NCI-H2171 (cell line): ENCODE measurements at regions not wholly inside any gene's neighbourhood (a gene's known extent, or its start where the extent isn't known, plus 50 kb on each side); places are given as distances from the start of the nearest gene placed in this dataset.
"Not testable (repeated sequence)": the region's sequence is repeated elsewhere in the genome, so short reads cannot be mapped to it uniquely, and the experiment has no call there.

Source experiments
- DNase-seq: peaks from one replicate; lab custom pipeline; 2025; lab: John Stamatoyannopoulos, UW

DNA sequence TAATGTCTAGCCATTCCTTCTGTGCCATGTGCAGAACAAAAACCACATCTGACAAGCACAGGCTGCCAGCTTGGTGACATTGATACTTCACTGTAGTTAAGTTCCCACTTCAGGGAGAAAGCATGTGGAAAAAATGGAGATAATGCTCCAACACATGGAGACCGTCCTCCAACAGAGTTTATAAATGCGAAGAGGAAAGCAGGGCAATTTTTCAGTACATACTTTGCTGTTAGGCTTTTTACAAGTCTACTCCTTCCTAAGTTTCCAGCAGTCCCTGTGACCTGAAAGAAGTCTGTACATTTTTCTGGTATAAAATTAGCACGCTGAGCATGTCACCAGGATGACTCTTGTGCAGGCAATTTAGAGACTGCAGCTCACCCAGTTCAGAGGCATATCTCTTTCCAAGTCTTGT lies 766.9 kb upstream of the IGFBP7 start:
- no peak for DNase-seq

DNA sequence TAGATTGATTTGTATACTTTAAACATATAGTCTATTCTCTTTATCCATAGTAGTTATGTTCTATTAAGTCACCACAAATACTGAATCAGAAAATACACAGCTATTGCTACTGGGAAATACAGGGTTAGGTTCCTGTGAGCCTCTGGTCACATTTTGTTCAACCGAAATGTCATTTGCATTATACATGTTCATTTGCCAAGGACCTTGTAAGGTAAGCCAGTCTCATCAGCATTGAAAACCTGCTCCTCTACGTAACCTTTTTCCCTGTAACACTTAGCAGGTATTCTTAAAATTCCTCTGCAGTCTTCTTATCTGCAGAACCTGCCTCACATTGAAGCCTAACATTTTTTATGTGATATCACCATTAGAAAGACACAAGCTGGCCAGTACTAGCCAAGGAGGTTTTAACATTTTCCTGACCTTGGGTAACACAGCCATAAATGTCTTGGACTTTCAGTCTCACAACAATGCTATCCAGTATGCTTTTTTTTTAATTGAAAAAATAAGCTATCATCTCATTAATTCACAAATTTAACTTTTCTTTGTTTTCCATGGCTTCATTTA lies 765.7 kb upstream of the IGFBP7 start:
- DNase-seq = no peak

DNA sequence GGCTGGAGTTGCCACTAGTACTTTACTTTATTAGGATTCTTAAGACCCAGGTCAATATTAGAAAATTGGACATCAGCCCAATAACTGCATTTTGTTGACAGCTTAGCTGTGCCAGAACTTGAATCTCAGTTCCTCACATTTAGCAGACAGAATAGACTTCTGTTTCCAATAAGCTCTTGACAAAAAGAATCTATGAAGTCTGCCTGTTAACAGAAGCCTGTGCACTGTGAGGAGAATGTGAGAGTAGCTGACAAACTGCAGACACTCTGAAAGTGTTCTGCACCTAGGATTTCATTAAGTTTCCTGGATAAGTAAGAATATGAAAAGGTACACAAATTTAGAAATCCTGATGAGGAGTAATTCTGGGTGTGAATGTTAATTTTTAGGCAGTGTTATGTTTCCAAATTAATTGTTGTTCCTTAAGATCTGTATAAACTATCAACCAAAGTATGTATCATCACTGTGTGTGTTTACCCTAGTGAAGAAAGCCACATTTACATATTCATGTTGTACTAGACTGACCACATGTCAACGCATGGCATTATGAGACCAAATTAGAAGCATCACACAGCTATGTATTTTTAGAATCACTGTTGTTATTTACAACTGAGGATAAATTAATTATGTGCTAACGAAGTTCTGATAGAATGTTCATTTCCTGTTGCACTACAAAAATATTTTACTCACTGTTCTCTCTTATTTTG lies 756.4 kb upstream of the IGFBP7 start:
- no peak for DNase-seq

GRCh38 chr4:57865264-57865663 lies 755.1 kb upstream of the IGFBP7 start:
- DNase-seq = no peak

GRCh38 chr4:57854748-57855147 lies 744.6 kb upstream of the IGFBP7 start:
- DNase-seq = no peak

DNA sequence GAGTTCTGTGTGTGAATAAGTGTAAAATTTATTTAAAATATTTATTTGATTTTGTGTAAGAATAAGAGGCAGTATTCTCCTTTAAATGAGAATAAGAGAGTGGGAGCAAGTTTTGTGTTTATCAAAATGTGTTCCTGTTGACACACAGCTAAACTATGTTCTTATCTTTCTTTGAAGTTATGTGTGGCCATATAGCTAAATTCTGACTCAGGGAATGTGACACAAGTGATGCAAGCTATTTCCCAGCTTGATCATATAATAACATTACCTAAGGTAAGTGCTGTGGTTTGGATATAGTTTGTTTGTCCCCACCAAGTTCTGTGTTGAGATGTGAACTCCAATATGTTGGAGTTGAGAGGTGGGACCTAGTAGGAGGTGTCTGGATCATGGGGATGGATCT lies 740.0 kb upstream of the IGFBP7 start:
- no peak for DNase-seq

DNA sequence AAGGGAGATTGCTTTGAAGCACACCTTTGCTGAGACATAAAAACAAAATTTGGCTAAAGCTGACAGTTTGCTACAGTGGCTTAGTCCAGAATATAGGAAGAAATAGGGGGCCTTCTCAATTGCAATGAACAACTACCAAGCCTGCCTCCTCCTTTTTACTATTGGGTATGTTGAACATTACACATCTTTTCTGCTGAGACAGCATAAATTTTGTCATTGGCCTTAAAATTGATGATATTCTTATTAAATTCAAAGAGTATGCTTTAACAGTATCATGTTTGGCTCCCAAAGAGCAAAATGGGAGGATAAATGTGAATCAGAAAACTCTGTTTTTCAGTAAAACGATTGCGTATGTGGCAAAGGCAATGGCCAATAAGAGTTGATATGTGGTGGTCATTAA lies 721.9 kb upstream of the IGFBP7 start:
- no peak for DNase-seq

DNA sequence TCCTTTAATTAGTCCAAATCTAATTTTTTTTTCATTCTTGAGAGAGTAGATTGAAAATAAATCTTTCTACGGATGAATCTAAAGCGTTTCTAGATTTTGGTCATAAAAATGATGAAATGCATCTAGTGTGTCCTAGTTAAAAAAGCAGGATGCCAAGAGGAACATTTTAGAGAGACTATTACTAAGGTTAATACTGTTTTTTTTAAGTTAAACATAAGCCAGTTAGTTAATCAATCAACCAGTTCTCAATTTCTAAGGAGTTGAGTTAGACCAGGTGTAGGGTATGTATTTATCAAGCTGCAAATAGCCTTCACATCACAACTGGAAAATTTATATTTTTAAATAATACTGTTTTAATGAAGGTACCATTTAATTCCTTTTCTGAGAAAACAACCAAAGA lies 679.5 kb upstream of the IGFBP7 start:
- no peak for DNase-seq

GRCh38 chr4:57777876-57778275 lies 667.7 kb upstream of the IGFBP7 start:
- DNase-seq = no peak

- DNase-seq = no peak
Measured at GRCh38 chr4:57774681-57775080, 664.5 kb upstream of the IGFBP7 start.

DNA sequence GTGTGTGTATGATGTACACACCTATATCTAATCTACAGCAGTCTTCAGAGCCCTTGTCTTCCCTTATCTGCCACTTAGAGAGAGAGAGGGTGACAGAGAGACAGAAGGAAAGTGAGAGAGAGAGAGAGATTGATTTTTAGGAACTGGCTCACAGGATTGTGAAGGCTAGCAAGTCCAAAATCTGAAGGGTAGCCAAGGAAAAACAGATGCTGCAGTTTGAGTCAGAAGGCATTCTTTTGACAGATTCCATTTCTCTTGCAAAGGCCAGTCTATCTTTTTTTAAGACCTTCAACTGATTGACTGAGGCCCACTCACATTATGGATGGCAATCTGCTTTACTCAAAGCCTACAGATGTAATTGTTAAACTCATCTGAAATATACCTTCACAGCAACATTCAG lies 664.0 kb upstream of the IGFBP7 start:
- no peak for DNase-seq

DNA sequence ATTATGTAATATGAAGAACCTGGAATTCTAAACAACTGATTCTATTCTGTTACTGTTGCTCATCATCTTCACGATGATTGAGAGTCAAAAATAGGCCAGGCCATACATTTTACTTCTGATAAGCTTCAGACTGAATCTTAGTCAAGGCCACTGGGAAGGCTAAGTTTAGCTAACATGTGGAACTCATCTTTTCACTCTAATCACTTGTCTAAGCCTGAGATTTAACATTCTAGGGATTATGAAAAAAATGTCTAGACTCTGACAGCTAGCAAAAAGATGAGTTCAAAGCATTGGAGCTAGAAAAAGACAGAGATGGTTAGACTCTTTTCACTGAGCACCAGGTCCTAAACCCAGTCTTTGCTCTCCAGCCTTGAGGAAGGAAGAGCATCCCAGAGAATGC lies 656.2 kb upstream of the IGFBP7 start:
- no peak for DNase-seq

- DNase-seq = no peak
Measured at GRCh38 chr4:57764856-57765255, 654.7 kb upstream of the IGFBP7 start.

DNA sequence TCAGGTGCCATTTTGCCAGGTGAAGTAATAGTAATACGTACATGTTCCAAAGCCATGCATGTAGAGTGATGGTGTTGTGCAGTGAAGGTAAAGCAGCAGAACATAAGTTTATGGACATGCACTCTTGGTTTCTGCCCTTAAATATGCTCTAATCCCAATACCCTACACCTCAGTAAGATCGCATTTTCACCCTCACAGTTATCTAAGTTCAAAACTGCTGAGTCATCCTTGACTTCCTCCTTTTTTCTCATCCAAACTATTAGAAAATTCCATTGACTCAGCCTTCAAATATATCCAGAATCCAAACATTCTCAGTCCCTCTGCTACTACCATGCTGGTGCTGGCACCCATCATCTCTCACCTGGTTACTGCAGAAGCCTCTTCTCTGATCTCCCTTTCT lies 652.9 kb upstream of the IGFBP7 start:
- no peak for DNase-seq

DNA sequence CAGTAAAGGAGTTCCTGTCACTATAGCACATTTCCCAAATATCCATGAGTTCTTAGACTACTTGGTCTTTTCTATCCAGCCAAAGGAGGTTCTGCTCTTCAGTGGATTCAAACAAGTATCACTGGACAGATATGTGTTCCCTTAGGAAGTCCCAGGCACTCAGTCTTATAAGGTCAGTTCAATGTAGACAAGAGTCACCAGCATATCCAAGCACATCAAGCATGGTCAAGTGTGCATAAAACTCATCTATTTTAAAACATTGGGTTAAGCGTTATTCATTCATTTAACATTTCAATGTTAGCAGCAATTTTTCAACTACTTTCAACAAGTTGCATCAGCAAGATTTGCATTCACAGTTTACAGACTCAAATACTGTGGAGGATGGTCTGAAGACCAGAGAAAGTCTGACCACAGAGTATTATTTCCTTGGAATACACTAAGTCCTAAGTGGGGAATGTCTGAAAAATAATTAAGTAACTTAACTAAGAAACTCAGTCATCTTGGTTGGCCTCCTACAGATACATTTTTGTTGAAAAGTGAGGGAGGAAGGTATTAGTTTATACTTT lies 630.5 kb upstream of the IGFBP7 start:
- DNase-seq = no peak

DNA sequence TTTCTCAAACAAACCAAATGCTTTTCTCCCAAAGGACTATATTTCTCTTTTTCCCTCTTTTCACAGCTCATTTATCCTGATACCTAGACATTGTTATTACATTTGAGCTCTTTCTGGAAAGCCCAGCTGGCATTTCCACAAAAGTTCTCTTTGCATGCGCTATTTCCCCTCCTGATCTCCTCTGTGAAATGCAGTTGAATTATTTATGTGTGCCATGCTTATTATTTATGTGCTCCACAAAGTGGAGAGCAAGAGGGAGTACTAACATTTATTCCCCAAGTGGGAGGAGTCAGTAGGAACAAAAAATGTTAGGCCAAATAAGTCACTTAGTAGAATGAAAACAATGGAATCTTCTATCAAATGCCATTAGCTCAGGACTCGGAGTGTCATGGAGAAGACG lies 626.6 kb upstream of the IGFBP7 start:
- no peak for DNase-seq

GRCh38 chr4:57734104-57734670 lies 624.0 kb upstream of the IGFBP7 start:
- DNase-seq = no peak

DNA sequence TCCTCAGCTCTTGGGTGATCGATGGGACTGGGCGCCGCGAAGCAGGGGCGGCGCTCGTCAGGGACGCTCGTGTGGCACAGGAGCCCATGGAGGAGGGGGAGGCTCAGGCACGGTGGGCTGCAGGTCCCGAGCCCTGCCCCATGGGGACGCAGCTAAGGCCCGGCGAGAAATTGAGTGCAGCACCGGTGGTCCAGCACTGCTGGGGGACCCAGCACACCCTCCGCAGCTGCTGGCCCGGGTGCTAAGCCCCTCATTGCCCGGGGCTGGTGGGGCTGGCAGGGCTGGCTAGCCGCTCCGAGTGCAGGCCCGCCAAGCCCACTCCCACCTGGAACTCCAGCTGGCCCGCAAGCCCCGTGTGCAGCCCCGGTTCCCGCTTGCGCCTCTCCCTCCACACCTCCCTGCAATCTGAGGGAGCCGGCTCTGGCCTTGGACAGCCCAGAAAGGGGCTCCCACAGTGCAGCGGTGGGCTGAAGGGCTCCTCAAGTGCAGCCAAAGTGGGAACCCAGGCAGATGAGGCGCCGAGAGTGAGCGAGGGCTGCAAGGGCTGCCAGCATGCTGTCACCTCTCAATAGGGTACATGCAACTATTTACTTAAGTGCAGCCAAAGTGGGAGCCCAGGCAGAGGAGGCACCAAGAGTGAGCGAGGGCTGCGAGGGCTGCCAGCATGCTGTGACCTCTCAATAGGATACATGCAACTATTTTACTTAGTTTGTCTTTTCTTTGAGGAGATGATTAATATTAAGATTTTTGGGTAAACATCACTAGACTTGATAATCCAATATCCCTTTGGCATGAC lies 619.8 kb upstream of the IGFBP7 start:
- DNase-seq = not testable (repeated sequence)

DNA sequence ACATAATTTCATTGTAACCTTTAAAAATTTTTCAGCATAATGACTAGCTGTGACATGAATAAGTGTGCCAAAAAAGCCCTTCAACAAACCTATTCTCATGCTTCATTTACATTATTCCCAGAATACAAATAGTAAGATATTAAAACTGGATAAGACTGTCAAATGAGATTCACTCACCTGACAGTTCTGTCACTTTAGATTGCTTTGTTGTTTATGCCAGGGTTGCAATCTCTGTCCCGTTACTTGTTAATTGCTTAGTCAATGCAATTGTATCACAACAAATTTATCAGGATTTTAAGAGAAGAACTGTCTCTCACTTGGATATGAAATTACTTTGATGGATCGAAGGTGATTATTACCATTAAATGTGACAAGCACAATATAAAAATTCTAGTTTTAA lies 616.0 kb upstream of the IGFBP7 start:
- no peak for DNase-seq

DNA sequence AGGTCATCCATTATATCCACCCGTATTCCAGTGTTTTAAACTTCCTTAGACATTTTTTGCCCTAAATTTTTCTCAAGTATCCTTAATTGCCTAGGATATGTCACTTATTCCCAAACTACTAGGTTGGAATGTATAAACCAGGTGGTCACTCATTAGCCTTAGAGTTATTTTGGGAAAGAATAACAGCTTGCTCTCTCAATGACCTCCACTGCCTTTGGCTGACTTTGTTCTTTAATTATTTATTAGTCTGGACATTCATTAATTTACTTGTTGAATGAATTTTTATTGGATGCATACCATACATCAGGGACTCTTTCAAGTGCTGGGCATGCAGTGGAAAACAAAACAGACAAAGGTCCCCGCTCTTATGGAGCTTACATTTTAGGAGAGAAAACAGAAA lies 609.3 kb upstream of the IGFBP7 start:
- DNase-seq = no peak

DNA sequence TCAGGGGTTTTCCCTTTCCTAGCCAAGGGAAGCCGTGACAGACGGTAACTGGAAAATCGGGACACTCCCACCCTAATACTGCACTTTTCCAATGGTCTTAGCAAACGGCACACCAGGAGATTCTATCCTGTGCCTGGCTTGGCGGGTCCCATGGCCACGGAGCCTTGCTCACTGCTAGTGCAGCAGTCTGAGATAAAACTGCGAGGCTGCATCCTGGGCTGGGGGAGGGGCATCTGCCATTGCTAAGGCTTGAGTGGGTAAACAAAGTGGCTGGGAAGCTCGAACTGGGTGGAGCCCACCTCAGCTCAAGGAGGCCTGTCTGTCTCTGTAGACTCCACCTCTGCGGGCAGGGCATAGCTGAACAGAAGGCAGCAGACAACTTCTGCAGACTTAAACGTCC lies 604.1 kb upstream of the IGFBP7 start:
- DNase-seq = not testable (repeated sequence)

DNA sequence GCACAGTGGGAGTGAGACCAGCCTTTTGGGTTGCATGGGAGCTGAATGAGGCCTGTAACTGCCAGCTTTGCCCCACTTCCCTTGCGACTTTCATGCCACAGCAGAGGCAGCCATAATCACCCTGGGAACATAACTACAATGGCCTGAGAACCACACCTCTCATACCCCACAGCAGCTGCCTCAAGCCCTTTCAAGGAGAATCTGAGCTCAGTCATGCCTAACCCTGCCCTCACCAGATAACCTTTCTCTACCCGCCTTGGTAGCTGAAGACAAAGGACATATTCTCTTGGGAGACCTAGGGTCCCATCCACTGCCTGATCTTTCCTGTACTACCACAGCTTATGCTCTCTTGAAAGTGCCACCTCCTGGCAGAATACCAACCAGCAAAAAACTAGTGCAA lies 599.9 kb upstream of the IGFBP7 start:
- DNase-seq = no peak

DNA sequence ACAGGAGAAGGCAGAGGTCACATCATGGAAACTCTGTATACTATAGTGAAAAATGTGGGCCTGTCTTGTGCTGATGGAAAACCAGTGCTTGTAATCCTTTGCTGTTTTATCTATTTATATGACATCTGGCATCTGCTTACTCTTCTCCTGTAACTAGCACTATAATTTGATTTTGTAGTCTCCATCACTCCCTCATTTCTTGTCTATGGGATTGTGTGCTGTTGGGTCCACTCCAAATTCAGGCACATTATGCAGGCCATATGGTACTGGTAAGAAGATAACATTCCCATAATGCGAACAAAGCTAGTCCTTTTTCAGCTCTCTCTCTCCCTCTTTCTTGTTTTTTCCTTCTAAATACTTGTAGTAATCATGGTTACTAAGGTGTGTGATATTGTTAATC lies 581.2 kb upstream of the IGFBP7 start:
- no peak for DNase-seq
